ENCODE measurements at regions not wholly inside any gene's neighbourhood (a gene's known extent, or its start where the extent isn't known, plus 50 kb on each side); places are given as distances from the start of the nearest gene placed in this dataset.

DNA sequence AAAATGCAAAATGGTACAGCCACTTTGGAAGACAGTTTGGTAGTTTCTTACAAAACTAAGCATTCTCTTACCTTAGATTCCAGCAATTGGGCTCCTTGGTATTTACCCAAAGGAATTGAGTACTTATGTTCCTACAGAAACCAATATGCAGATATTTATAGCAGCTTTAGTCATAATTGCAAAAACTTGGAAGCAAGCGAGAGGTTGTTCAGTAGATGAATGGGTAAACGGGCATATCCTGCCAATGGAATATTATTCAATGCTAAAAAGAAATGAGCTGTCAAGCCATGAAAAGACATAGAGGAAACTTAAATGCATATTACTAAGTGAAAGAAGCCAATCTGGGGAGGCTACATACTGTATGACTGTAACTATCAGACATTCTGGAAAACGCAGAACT, 926.7 kb downstream of the TYW1 start:
- Histone ChIP-seq H3K9ac (ENCODE audit: low read depth, low read length) (no peak overlapping the region), H3K9me3 (ENCODE audit: control insufficient read depth, insufficient read depth, low read length) (peaks cover 9% of the 10 kb centered on the region), H3K4me1 (ENCODE audit: control insufficient read depth, insufficient read depth, low read length) (no peaks in the 10 kb centered on the region), H3K4me3 (ENCODE audit: insufficient read depth, low read depth, low read length) (no peak overlapping the region), H2BK20ac (ENCODE audit: low read depth, low read length) (no peak overlapping the region), H3K79me1 (ENCODE audit: low read depth in 1 of 2, low read length in 2 of 2) (no peaks in the 10 kb centered on the region), H3K9me1 (ENCODE audit: insufficient read depth, low read length) (no peaks in the 10 kb centered on the region), H2AK5ac (ENCODE audit: low read depth, low read length) (no peak overlapping the region), H4K8ac (ENCODE audit: low read depth in 2 of 2, low read length in 2 of 2) (no peak overlapping the region), H4K5ac (ENCODE audit: low read depth, low read length) (no peak overlapping the region), H3K27me3 (ENCODE audit: control insufficient read depth, insufficient read depth, low read length) (no peaks in the 10 kb centered on the region), H4K20me1 (ENCODE audit: insufficient read depth, low read length) (no peaks in the 10 kb centered on the region), H3K4ac (ENCODE audit: low read depth, low read length) (no peak overlapping the region), H2BK15ac (ENCODE audit: low read depth, low read length) (no peak overlapping the region), H2AK9ac (replicated peaks; ENCODE audit: low read depth, low read length, poor library complexity) (no peak overlapping the region), H3K23ac (ENCODE audit: low read depth, low read length) (no peak overlapping the region), H3K4me2 (ENCODE audit: low read depth, low read length) (no peak overlapping the region), H4K91ac (ENCODE audit: insufficient read depth, low read depth, low read length) (no peak overlapping the region), H3K27ac (ENCODE audit: insufficient read depth, low read length) (no peak overlapping the region), H3K14ac (replicated peaks; ENCODE audit: low read depth, low read length) (no peak overlapping the region), H2AFZ (replicated peaks; ENCODE audit: low read length, poor library complexity) (no peak overlapping the region), H3K56ac (ENCODE audit: extremely low read depth, insufficient read depth, low read length) (no peak overlapping the region), H2BK5ac (ENCODE audit: low read depth, low read length, poor library complexity, severe bottlenecking) (no peak overlapping the region), H2BK120ac (ENCODE audit: low read depth, low read length) (no peak overlapping the region), H3K36me3 (ENCODE audit: control insufficient read depth, insufficient read depth, low read length) (no peaks in the 10 kb centered on the region), H3K18ac (ENCODE audit: low read depth, low read length) (no peak overlapping the region)
- no TSS peak for BruUV-seq (replicated peaks)
- CTCF ChIA-PET, result no interaction called here
- POLR2A ChIA-PET (ENCODE audit: unreplicated experiment), result no interaction called here
- DNase-seq (no peak), ATAC-seq (ENCODE audit: low read depth) (no peak)
- TF ChIP-seq BHLHE40 (IDR thresholded peaks at IDR 0.05; ENCODE audit: low read depth, low read length), result no peak
- TF ChIP-seq, protein P1, sequence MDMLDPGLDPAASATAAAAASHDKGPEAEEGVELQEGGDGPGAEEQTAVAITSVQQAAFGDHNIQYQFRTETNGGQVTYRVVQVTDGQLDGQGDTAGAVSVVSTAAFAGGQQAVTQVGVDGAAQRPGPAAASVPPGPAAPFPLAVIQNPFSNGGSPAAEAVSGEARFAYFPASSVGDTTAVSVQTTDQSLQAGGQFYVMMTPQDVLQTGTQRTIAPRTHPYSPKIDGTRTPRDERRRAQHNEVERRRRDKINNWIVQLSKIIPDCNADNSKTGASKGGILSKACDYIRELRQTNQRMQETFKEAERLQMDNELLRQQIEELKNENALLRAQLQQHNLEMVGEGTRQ (IDR thresholded peaks at IDR 0.05; ENCODE audit: low read depth, low read length), result no peak
- TF ChIP-seq MAFK (IDR thresholded peaks at IDR 0.05; ENCODE audit: low read depth, low read length), result no peak
- no peak for TF ChIP-seq RFX5 (IDR thresholded peaks at IDR 0.05; ENCODE audit: low read depth, low read length)
- intact Hi-C loops (cut with micrococcal nuclease) (no loop called here), in situ Hi-C loops (cut with MboI; ENCODE audit: low sequenced_read_pairs) (no loop called here), dilution Hi-C loops (cut with HindIII; ENCODE audit: low sequenced_read_pairs, unreplicated experiment) (no loop called here)
- no CpG with 5 or more reads among the region's 3 CpGs for WGBS, 2 experiments (ENCODE audit: extremely low coverage in 2 of 2, insufficient read length in 1 of 2)

All from IMR-90 (cell line).